ENCODE measurements at regions not wholly inside any gene's neighbourhood (a gene's known extent, or its start where the extent isn't known, plus 50 kb on each side); places are given as distances from the start of the nearest gene placed in this dataset.

DNA sequence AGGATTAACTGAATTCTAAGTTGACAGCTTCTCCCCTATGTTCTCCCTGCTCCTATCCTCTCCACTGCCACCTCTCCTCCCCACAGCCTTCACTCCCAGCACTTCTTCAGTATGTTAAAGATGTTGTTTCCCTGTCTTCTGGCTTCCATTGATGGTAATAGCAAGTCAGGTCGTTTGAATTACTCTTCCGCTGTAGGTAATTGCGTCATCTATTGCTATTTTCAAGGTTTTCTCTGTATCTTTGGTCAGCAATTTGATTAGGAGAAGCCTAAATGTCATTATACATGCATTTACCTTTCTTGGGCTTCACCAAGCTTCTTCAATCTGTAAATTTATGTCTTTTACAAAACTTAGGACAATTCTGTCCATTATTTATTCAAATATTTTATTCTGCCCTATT, 377.3 kb upstream of the KLF12 start:
- no peak for TF ChIP-seq POLR2AphosphoS5 (IDR thresholded peaks at IDR 0.05)
- TF ChIP-seq POLR2A (IDR thresholded peaks at IDR 0.05), result no peak

All from breast epithelium (tissue), 3 donors.